Uterus (tissue), 3 donors: ENCODE measurements at regions not wholly inside any gene's neighbourhood (a gene's known extent, or its start where the extent isn't known, plus 50 kb on each side); places are given as distances from the start of the nearest gene placed in this dataset.

ENCODE experiments used
- DNase-seq, 2 donors: peaks; one replicate each; pipeline ENCODE4 v3.0.0-alpha.2; 2019 to 2020
- H3K27ac ChIP-seq, 2 donors: fragments of 200-600 bp; sonication (generic); 1 replicate in 1 of 2; 2 replicates in 1 of 2; pipeline ENCODE4 v1.5.1; 2016 to 2018
- H3K27me3 ChIP-seq, 2 donors: fragments of 200-600 bp; sonication (generic); one replicate each; pipeline ENCODE4 v1.5.1; 2018 to 2019; ENCODE audit warnings: control low read depth in 1 of 2
- H3K36me3 ChIP-seq, 2 donors: fragments of 200-600 bp; sonication (generic); one replicate each; pipeline ENCODE4 v1.5.1; 2019; ENCODE audit warnings: control low read depth in 1 of 2
- H3K4me1 ChIP-seq, 2 donors: fragments of 200-600 bp; sonication (generic); one replicate each; pipeline ENCODE4 v1.5.1; 2018 to 2019; ENCODE audit warnings: control low read depth in 1 of 2
- H3K4me3 ChIP-seq, 2 donors: fragments of 200-600 bp; sonication (generic); 1 replicate in 1 of 2; 2 replicates in 1 of 2; pipeline ENCODE4 v1.5.1; 2018 to 2019; ENCODE audit warnings: mild to moderate bottlenecking in 1 of 2
- H3K9me3 ChIP-seq, 2 donors: fragments of 200-600 bp; sonication (generic); one replicate each; pipeline ENCODE4 v1.5.1; 2019; ENCODE audit warnings: control low read depth in 1 of 2
- CTCF ChIP-seq, 4 experiments: fragments of 200-600 bp in 2 of 4; fragments of 450-650 bp in 2 of 4; sonication (generic) in 2 of 4; IDR thresholded peaks; one replicate each; pipeline ENCODE4 v1.5.1; 2016 to 2019; ENCODE audit warnings: antibody characterized with exemption in 4 of 4, mild to moderate bottlenecking in 2 of 4, moderate library complexity in 1 of 4
- POLR2A ChIP-seq, 2 donors: fragments of 450-650 bp; IDR thresholded peaks; one replicate each; pipeline ENCODE4 v1.6.1; 2016; ENCODE audit warnings: antibody characterized with exemption in 2 of 2, mild to moderate bottlenecking in 1 of 2, moderate library complexity in 1 of 2
- intact Hi-C: fragments of 100-400 bp; cut with DNase I; formaldehyde crosslinking; loops from one replicate; pipeline ENCODE4 v1.15.1; 2023; ENCODE audit warnings: low total_unique reads
- donor health status: DM: yes; HTN: yes; CAD: no.

GRCh38 chr4:18981234-18981615, 959.7 kb upstream of the LCORL start:
- intact Hi-C loops: no loop called here
- TF ChIP-seq CTCF (IDR thresholded peaks at IDR 0.05) (no peak), POLR2A (IDR thresholded peaks at IDR 0.05) (no peak)
- Histone ChIP-seq H3K4me3 (no peak overlapping the region), H3K27me3 (no peaks in the 10 kb centered on the region), H3K9me3 (no peaks in the 10 kb centered on the region), H3K27ac (no peak overlapping the region), H3K4me1 (no peaks in the 10 kb centered on the region), H3K36me3 (no peaks in the 10 kb centered on the region)
- DNase-seq: no peak

GRCh38 chr4:18980516-18981233, 959.1 kb upstream of the LCORL start:
- no peak for DNase-seq

GRCh38 chr4:18976884-18977283, 955.3 kb upstream of the LCORL start:
- TF ChIP-seq POLR2A (IDR thresholded peaks at IDR 0.05) (no peak), CTCF (IDR thresholded peaks at IDR 0.05) (no peak)
- Histone ChIP-seq H3K4me3 (no peak overlapping the region), H3K27me3 (no peaks in the 10 kb centered on the region), H3K27ac (no peak overlapping the region), H3K9me3 (no peaks in the 10 kb centered on the region), H3K36me3 (no peaks in the 10 kb centered on the region), H3K4me1 (no peaks in the 10 kb centered on the region)
- DNase-seq: no peak
- intact Hi-C loops: no loop called here

More at GRCh38 chr4:18980516-18981233, 959.1 kb upstream of the LCORL start:
- TF ChIP-seq CTCF (IDR thresholded peaks at IDR 0.05) (no peak), POLR2A (IDR thresholded peaks at IDR 0.05) (no peak)
- H3K27me3 ChIP-seq: no peaks in the 10 kb centered on the region
- H3K4me3 ChIP-seq: no peak overlapping the region
- intact Hi-C loops: no loop called here
- H3K27ac ChIP-seq: no peak overlapping the region
- H3K9me3 ChIP-seq: no peaks in the 10 kb centered on the region
- H3K4me1 ChIP-seq: no peaks in the 10 kb centered on the region
- H3K36me3 ChIP-seq: no peaks in the 10 kb centered on the region

- TF ChIP-seq CTCF (IDR thresholded peaks at IDR 0.05): no peak
- no peak for TF ChIP-seq POLR2A (IDR thresholded peaks at IDR 0.05)
- no peak overlapping the region for H3K27ac ChIP-seq
- no peaks in the 10 kb centered on the region for H3K4me1 ChIP-seq
- intact Hi-C loops: no loop called here
- no peaks in the 10 kb centered on the region for H3K27me3 ChIP-seq
- DNase-seq: no peak
- H3K9me3 ChIP-seq: no peaks in the 10 kb centered on the region
- H3K36me3 ChIP-seq: no peaks in the 10 kb centered on the region
- H3K4me3 ChIP-seq: no peak overlapping the region
These were observed 954.6 kb upstream of the LCORL start for GRCh38 chr4:18975916-18976808.

- DNase-seq: no peak
- no peaks in the 10 kb centered on the region for H3K4me1 ChIP-seq
- no peaks in the 10 kb centered on the region for H3K36me3 ChIP-seq
- intact Hi-C loops: no loop called here
- no peak overlapping the region for H3K27ac ChIP-seq
- no peaks in the 10 kb centered on the region for H3K9me3 ChIP-seq
- no peaks in the 10 kb centered on the region for H3K27me3 ChIP-seq
- TF ChIP-seq CTCF (IDR thresholded peaks at IDR 0.05) (no peak), POLR2A (IDR thresholded peaks at IDR 0.05) (no peak)
- H3K4me3 ChIP-seq: no peak overlapping the region
These were observed 951.7 kb upstream of the LCORL start for GRCh38 chr4:18973296-18973695.
